GM21447 (cell line): ENCODE measurements at regions not wholly inside any gene's neighbourhood (a gene's known extent, or its start where the extent isn't known, plus 50 kb on each side); places are given as distances from the start of the nearest gene placed in this dataset.

ENCODE experiments used
- ATAC-seq: cut with Tn5 transposase; IDR thresholded peaks from one replicate; pipeline ENCODE4 v1.9.1; 2021; ENCODE audit not compliant: unreplicated experiment

DNA sequence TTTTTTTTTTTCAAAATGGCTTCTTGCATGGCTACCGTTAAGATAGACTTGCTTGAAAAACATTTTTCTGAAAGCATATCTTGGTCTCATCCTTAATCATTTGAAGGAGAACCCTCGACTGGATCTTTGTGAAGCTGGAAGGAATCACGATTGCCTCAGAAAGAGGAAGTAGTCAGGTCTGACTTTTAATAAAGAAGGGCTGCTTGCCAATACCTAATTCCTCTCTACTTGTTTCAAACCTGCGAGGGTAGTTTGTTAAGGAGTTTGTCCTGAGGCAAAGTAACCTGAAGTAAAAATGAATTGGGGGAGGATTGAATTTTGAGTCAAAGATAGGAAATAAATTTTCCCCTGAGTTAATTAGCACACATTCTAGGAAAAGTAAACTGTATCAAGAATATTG lies 288.1 kb upstream of the MAP3K7 start:
- ATAC-seq = no peak

- ATAC-seq = no peak
Observed at GRCh38 chr6:90872981-90873380, 286.1 kb upstream of the MAP3K7 start.

DNA sequence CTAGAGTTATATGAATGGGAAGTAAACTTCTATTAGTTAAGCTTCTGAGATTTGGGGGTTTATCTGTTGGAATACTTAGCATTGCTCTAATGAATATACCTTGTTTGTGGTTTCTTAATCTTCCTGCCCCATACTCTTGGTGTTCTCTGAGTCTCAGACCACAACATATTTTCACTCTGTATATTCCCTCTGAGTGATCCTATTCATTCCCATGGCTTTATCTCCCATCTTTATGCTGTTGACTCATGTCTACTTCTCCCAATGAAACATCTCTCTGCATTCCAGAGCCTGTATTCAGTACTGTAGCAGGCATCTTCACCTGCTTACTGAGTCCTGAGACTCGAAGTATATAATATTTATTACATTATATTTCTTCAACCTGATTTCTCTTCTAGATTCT lies 283.7 kb upstream of the MAP3K7 start:
- ATAC-seq = no peak

GRCh38 chr6:90868656-90869055 lies 281.8 kb upstream of the MAP3K7 start:
- ATAC-seq = no peak

GRCh38 chr6:90868256-90868655 lies 281.4 kb upstream of the MAP3K7 start:
- ATAC-seq = no peak

- no peak for ATAC-seq
Observed at GRCh38 chr6:90865513-90865912, 278.6 kb upstream of the MAP3K7 start.

DNA sequence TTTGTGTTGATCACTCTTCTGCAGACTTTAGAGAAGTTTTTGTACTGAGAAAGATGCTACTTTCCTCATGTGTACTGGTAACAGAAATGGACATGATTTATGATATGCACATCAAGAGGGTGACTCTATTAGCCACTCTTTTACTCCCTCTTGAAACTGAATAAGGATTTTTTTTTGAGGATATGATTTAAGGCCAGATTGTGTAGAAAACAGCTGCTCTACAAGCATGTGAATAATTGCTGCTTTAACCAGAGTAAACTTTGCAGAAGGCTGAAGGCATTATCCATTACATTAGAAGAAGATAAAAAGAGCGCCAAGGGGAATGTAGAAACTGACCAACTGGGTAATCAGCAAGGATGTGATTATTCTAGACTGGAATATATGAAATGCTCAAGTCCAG lies 276.2 kb upstream of the MAP3K7 start:
- ATAC-seq = no peak

GRCh38 chr6:90860822-90861601 lies 274.1 kb upstream of the MAP3K7 start:
- no peak for ATAC-seq

DNA sequence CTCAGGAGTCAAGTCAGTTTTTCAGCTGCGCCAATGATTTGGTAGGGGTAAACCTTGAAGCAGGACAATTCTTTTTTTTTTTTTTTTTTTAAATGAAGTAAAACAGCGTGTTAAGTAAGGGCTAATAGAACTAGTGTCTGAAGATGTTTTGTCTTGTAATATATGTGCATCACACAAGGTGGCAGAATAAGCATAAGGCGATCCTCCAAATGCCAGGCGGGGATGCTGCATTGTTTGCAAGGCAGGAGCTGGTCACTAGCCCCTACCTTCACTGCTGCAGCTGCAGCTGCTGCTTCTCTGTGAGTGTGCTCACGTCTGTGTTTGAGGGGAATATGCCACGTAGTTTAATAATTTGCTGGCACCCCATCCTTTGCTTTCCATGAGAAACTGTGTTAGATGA lies 272.7 kb upstream of the MAP3K7 start:
- no peak for ATAC-seq

DNA sequence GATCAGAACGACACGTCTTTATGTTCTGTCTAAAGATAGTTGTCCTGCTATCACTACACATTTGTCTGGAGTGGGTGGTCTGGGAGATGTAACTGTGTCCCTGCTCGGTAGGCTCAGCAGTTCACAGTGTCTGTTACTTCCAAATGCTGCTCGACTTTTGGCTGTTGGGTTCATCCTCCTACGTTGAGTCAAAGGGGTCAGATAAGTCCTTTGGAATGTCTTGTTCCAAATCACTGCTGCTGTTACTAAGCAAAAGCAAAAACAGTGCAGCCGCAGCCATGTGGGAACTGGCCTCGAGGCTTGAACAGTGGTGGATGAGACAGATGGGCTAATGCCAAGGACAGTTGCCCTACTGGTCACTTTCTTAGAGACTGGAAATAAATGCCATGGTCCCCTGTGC lies 272.2 kb upstream of the MAP3K7 start:
- no peak for ATAC-seq

DNA sequence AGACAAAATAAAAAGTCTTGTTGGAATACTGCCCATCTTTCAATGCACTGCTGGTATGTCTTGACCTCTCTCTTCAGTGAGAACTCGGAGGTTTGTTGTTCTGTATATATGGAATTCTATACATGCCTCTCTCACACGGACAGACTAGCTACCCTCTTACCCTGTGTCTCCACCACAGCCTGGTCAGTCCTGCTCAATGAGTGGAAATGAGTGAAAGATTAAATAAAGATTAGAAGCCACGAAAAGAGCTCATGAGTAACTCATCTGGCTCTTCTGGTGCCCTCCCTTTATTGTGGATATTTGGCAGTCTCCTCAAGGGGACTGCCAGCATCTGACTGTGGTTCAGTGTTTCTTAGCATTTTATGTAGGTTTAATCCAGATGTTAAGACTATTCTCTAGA lies 262.8 kb upstream of the MAP3K7 start:
- no peak for ATAC-seq

DNA sequence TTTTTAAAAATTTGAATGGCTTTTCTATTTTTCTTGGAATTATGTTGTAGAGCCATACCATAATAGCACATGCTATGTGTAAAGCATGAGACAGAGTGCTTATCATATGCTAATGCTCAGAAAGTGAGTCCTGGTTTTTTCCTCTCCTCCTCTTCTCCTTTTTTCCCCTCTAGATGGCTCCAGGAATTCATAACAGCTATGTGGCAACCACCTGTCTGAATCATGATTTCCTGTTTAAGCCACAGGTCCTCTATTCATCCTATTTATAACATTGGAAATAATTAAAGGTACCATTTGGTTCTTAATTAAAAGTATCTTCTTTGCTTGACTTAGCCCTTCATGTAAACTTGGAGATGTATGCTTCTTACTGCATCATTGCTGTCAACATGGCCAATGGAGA lies 260.0 kb upstream of the MAP3K7 start:
- ATAC-seq = no peak

- ATAC-seq = no peak
Observed at GRCh38 chr6:90835596-90836212, 248.8 kb upstream of the MAP3K7 start.

DNA sequence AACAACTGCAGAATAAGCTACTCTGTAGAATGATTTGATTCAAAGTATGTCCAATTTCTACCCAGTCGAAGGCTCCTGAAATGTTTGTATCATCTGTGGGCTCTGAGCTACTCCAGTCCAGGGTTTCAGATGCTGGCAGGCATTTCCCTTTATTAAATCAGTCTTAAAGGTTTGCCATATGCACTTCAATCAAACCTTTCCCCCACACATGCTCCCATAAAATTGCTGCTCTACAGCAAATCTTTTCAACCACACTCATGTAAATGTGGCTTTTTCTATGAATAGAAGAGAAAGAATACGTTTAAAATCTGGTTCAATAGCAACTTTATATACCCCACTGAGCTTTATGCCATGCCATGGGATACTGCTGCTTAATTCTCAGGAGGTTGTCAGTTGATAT lies 242.4 kb upstream of the MAP3K7 start:
- no peak for ATAC-seq

DNA sequence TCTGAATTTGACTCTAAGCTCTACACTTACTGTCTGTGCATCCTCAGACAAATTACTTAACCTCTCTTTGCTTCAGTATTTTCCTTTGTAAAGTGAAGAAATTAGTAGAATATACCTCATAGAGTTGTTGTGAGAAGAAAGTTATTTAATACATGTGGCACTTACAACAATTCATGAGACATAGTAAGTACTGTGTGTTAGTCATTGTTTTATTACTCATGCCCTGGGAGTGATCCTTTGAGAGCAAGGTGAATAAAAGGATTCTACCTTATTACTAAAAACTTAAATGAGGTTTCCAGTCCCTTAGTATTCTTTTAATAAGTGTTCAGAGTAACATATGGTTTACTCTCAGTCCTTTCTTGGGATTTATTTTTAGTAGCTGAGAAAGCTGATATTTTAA lies 233.6 kb upstream of the MAP3K7 start:
- no peak for ATAC-seq

DNA sequence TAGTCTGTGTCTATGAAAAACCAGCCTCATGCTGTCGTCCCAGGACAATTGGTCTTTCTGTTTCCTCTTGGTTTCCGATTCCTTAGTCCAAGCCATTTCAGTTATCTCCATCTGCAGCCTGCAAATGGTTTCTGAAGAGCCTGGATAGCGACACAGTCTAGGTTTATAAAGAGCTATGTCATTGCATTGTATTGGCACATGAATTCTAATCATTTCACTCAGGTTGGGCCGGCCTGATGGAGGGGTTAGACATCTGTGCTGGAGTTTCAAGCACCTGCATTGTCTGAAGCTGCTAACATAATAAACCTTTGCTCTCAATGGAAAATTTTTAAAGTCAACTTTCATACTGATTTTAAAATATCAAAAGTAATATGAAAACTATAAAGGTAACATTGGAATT lies 232.6 kb upstream of the MAP3K7 start:
- ATAC-seq = no peak

DNA sequence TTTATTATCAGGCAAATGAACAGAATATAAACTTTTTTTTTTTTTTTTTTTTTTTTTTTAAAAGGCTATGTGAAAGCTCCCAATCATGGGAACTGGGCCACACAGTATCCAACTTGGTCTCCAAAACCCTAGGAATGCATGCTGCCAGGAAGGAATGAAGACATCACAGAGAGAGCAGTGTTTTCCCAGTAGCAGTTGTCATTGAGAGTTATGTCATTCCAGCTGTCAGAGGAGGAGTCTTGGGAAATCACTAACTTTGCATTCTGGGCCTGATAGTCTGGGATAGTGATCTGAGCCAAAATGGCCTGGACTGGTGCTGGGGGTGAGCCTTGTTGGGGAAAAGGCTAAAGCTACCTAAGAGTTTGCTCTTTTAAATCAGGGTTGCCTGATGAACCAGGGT lies 231.3 kb upstream of the MAP3K7 start:
- no peak for ATAC-seq

- no peak for ATAC-seq
Observed at GRCh38 chr6:90816764-90817163, 229.9 kb upstream of the MAP3K7 start.

GRCh38 chr6:90811596-90812226 lies 224.8 kb upstream of the MAP3K7 start:
- no peak for ATAC-seq

DNA sequence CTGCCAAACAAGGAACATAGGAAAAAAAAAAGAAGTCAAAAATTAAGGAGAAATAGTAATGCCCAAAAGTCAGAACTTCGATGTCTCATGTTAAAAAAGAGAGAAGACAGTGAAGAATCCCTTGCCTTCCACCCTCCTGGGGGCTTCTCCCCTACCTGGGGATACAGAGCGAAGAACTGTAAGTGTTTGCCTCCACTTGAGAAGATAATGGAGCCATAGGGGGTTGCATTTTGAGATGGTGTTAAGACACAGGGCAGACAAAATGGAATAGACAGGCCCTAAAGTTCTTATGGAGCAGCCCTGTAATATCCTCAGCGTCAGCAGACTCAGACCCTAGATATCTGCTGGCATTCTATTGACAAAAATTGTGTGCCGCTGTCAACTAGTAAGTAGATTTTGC lies 222.2 kb upstream of the MAP3K7 start:
- no peak for ATAC-seq

- no peak for ATAC-seq
Observed at GRCh38 chr6:90807791-90808701, 221.2 kb upstream of the MAP3K7 start.
